ENCODE measurements at regions not wholly inside any gene's neighbourhood (a gene's known extent, or its start where the extent isn't known, plus 50 kb on each side); places are given as distances from the start of the nearest gene placed in this dataset.

DNA sequence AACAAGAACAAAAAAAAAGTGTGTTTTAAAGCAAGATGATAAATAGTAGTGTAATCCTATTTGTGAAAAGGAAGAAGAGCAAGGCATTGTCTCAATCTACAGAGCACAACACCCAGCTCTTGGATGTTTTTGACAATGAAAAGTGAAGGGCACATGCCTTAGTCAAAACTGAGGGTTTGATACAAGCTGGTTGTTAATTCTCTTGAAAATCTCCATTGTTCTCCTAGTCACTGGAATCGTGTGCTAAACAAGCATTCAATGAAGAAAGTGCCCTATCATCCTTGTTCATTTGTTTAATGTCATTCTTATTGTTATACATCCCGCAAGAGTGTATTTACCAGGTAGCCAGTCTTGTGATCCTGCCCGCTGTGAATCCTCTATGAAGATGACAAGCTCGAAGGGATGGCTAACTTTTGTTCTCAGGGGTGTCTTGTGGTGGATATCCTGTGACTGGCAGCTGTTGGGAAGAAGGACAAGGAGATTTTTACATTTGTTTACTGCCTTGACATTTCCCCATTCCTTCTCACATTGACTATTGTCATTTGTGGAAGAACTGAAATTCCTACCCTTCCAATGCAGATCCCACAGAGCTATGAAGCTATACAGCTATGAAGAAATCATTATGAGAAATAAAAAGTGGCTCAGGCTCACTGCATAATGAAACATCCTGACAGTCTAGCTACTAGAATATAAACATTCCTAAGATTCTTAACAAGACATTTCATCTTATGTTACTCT, 175.9 kb downstream of the VGLL3 start:
- TF ChIP-seq, protein P1, sequence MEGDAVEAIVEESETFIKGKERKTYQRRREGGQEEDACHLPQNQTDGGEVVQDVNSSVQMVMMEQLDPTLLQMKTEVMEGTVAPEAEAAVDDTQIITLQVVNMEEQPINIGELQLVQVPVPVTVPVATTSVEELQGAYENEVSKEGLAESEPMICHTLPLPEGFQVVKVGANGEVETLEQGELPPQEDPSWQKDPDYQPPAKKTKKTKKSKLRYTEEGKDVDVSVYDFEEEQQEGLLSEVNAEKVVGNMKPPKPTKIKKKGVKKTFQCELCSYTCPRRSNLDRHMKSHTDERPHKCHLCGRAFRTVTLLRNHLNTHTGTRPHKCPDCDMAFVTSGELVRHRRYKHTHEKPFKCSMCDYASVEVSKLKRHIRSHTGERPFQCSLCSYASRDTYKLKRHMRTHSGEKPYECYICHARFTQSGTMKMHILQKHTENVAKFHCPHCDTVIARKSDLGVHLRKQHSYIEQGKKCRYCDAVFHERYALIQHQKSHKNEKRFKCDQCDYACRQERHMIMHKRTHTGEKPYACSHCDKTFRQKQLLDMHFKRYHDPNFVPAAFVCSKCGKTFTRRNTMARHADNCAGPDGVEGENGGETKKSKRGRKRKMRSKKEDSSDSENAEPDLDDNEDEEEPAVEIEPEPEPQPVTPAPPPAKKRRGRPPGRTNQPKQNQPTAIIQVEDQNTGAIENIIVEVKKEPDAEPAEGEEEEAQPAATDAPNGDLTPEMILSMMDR (conservative IDR thresholded peaks at IDR 0.05; ENCODE audit: low read depth, low read length), result no peak
- TF ChIP-seq EZH2 (IDR thresholded peaks at IDR 0.05; ENCODE audit: low read length, unreplicated experiment), result no peak
